GM10266 (cell line): ENCODE measurements at regions not wholly inside any gene's neighbourhood (a gene's known extent, or its start where the extent isn't known, plus 50 kb on each side); places are given as distances from the start of the nearest gene placed in this dataset.

Experiments used
- DNase-seq: peaks from one replicate; pipeline ENCODE4 v3.0.0; 2012; ENCODE audit errors: extremely low spot score
- CTCF ChIP-seq: IDR thresholded peaks from 2 replicates; pipeline ENCODE4 v1.5.1; 2012; ENCODE audit warnings: mild to moderate bottlenecking, low read depth; ENCODE audit not compliant: control insufficient read depth, insufficient read depth; ENCODE audit errors: missing control alignments

DNA sequence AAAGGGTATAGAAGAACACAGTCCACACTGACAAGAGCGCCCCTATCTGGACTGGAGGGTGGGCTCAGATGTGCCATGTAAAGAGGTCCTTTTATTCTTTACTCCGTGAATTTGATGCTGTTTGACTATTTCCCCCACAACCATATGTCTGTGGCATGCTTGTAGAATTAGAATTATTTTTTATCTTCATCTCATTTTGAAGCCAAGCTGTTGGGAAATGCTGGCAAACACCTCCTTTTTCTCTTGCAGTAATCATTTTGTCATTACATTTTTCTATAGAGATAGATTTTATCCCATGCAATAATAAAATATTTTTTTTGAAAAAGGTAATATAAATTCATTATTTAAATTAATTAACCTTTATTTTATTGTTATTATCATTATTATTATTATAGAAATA lies 926.6 kb upstream of the AUTS2 start:
- DNase-seq = no peak
- no peak for TF ChIP-seq CTCF

GRCh38 chr7:68674826-68675225 lies 923.4 kb upstream of the AUTS2 start:
- no peak for DNase-seq
- TF ChIP-seq CTCF = no peak

DNA sequence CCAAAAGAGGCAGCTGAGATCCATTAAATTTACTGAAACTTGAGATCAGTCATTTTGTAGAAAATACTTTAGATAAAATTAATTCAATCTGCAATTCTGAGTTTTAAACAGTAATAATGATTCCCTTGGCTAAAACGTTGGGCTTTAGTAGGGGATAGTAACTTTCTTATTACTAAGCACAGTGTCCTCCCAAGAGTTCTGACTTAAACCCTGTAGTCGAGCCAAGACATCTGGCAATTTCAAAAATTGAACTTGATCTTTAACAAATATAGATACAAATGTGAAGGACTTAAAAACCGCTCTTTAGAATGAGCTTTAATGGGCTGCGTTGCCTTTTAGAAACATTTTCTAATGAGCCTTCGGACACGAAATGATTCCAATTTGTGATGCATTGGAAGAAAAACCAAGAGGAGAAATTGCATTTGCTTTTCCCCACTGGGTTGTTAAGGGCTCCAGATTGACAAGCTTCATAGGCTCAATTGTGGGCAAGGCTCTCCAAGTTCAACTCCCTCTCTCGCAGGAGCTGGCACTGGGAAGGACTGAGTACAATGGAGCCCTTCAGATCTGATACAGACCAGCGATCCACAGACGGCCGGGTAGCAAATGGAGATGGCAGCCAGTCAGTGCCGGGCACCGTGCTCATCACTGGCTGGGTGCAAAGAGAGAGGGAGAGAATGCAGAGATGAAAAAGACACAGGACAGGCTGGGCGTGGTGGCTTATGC lies 921.3 kb upstream of the AUTS2 start:
- no peak for TF ChIP-seq CTCF

GRCh38 chr7:68678196-68678595 lies 920.1 kb upstream of the AUTS2 start:
- no peak for DNase-seq
- TF ChIP-seq CTCF = no peak

More for the DNA sequence above, 921.3 kb upstream of the AUTS2 start:
- DNase-seq = no peak

DNA sequence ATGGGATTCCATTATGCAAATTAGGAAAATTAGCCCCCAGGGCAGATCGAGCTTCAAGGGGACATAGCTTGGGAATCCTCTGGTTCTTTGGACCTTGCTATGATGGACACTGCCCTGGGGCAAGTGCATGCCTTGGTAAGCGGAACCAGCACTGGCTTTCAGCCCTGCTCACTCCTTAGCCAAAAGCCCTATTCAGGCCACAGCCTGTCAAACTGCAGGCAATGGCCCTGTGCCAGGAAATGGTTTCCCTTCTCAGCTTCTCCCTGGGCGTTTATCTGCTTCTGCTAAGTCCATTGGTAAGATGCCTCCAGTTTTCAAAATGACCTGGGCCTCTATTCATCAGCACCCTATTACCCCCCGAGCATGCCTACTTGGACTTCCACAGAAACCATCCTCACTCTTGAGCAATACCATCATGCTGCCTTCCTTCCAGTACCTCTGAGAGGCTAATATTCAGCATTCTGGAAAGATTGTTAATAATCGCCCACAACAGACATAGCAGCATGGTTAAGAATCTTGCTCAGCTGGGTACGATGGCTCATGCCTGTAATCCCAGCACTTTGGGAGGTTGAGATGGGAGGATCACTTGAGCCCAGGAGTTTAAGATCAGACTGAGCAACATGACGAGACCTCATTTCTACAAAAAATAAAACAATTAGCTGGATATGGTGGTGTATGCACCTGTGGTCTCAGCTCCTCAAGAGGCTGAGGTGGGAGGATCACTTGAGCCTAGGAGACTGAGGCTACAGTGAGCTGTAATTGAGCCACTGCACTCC lies 918.6 kb upstream of the AUTS2 start:
- no peak for TF ChIP-seq CTCF
- DNase-seq = no peak

- TF ChIP-seq CTCF = no peak
- no peak for DNase-seq
These were observed 917.9 kb upstream of the AUTS2 start for GRCh38 chr7:68680235-68680872.
